Nephron (organoid): ENCODE measurements at regions not wholly inside any gene's neighbourhood (a gene's known extent, or its start where the extent isn't known, plus 50 kb on each side); places are given as distances from the start of the nearest gene placed in this dataset.

Experiments
- H3K27ac Mint-ChIP-seq, 3 experiments: 2 replicates each; pipeline ENCODE4 v1.8.0; 2020; ENCODE audit warnings: mixed read lengths in 3 of 3, mild to moderate bottlenecking in 2 of 3, moderate library complexity in 1 of 3
- H3K27me3 Mint-ChIP-seq: 2 replicates; pipeline ENCODE4 v1.8.0; 2021; ENCODE audit warnings: low read depth, mild to moderate bottlenecking, moderate library complexity, mixed read lengths
- H3K36me3 Mint-ChIP-seq: 2 replicates; pipeline ENCODE4 v1.8.0; 2020; ENCODE audit warnings: low read depth, mixed read lengths
- H3K4me1 Mint-ChIP-seq: 2 replicates; pipeline ENCODE4 v1.8.0; 2020; ENCODE audit warnings: mixed read lengths
- H3K4me3 Mint-ChIP-seq, 3 experiments: 2 replicates each; pipeline ENCODE4 v1.8.0; 2020; ENCODE audit warnings: mild to moderate bottlenecking in 3 of 3, mixed read lengths in 3 of 3, moderate library complexity in 2 of 3
- H3K9me3 Mint-ChIP-seq: 2 replicates; pipeline ENCODE4 v1.8.0; 2020; ENCODE audit warnings: mixed read lengths
- TF ChIP-seq, protein P1 (sequence below), 3 experiments: fragments of 200-600 bp; sonication (generic); IDR thresholded peaks; one replicate each; pipeline ENCODE4 v1.5.0; 2021; ENCODE audit warnings: antibody characterized with exemption in 3 of 3; ENCODE audit not compliant: unreplicated experiment in 3 of 3

DNA sequence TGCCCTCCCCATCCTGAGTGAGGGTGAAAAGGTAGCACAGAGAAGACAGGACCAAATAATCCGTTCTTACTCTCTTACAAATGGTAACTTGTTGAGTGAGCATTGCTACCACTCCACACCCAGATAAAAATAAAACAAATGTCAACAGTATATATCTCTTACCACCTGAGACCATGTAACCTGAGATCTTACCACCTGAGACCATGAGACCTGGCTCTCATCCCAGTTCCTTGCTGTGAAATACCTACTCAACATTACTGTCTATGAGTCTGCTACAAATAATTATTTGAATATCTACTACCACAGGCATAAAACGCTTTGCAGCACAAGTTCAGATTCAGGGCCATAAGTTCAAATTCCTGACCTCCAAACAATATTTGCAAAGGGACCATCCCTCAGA lies 234.7 kb downstream of the C1D start:
- Mint-ChIP-seq H3K27me3 (peaks cover 3% of the 10 kb centered on the region), H3K9me3 (peaks cover 11% of the 10 kb centered on the region), H3K36me3 (no peaks in the 10 kb centered on the region), H3K27ac (no peak overlapping the region), H3K4me3 (no peak overlapping the region), H3K4me1 (peaks cover 26% of the 10 kb centered on the region)
- TF ChIP-seq, protein P1, sequence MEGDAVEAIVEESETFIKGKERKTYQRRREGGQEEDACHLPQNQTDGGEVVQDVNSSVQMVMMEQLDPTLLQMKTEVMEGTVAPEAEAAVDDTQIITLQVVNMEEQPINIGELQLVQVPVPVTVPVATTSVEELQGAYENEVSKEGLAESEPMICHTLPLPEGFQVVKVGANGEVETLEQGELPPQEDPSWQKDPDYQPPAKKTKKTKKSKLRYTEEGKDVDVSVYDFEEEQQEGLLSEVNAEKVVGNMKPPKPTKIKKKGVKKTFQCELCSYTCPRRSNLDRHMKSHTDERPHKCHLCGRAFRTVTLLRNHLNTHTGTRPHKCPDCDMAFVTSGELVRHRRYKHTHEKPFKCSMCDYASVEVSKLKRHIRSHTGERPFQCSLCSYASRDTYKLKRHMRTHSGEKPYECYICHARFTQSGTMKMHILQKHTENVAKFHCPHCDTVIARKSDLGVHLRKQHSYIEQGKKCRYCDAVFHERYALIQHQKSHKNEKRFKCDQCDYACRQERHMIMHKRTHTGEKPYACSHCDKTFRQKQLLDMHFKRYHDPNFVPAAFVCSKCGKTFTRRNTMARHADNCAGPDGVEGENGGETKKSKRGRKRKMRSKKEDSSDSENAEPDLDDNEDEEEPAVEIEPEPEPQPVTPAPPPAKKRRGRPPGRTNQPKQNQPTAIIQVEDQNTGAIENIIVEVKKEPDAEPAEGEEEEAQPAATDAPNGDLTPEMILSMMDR (IDR thresholded peaks at IDR 0.05; ENCODE audit: unreplicated experiment in 3 of 3): no peak

DNA sequence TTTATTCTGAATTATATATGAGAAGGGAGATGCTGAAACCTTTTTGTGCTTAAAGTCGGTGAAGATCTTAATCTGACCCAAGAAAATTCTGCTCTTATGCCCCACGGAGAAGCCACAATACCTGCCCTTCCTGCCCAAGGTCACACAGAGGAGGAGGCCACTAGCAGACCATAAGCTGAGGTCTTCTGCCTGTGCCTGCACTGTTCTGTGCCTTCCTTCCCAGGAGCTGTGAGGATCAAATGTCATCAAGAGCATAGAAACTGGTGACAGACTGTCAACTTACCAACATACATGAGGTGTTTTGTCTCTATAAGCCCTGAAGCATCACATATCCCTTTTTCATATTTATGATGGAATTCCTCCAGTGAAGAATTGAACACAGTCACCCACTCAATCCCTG lies 233.3 kb downstream of the C1D start:
- H3K4me3 Mint-ChIP-seq: no peak overlapping the region
- TF ChIP-seq, protein P1 (IDR thresholded peaks at IDR 0.05; ENCODE audit: unreplicated experiment in 3 of 3): no peak

GRCh38 chr2:67833632-67834031 lies 229.2 kb downstream of the C1D start:
- Mint-ChIP-seq H3K9me3 (peaks cover 2% of the 10 kb centered on the region), H3K4me3 (no peak overlapping the region), H3K27me3 (no peaks in the 10 kb centered on the region), H3K27ac (peak overlapping the region in 2 of 3 experiments; percentile 5 to 6), H3K36me3 (no peaks in the 10 kb centered on the region), H3K4me1 (peaks cover 4% of the 10 kb centered on the region)
- TF ChIP-seq, protein P1 (IDR thresholded peaks at IDR 0.05; ENCODE audit: unreplicated experiment in 3 of 3): no peak

More for the DNA sequence above, 233.3 kb downstream of the C1D start:
- Mint-ChIP-seq H3K27me3 (peaks cover 3% of the 10 kb centered on the region), H3K36me3 (no peaks in the 10 kb centered on the region), H3K4me1 (peaks cover 20% of the 10 kb centered on the region), H3K27ac (no peak overlapping the region), H3K9me3 (peaks cover 11% of the 10 kb centered on the region)

- Mint-ChIP-seq H3K27me3 (no peaks in the 10 kb centered on the region), H3K27ac (peak overlapping the region in 1 of 3 experiments; percentile 27), H3K9me3 (peaks cover under 1% of the 10 kb centered on the region), H3K4me1 (peaks cover 7% of the 10 kb centered on the region), H3K4me3 (no peak overlapping the region), H3K36me3 (no peaks in the 10 kb centered on the region)
- TF ChIP-seq, protein P1 (IDR thresholded peaks at IDR 0.05; ENCODE audit: unreplicated experiment in 3 of 3): no peak
Observed at GRCh38 chr2:67834482-67834881, 228.3 kb downstream of the C1D start.

- Mint-ChIP-seq H3K9me3 (no peaks in the 10 kb centered on the region), H3K4me1 (peaks cover 11% of the 10 kb centered on the region), H3K36me3 (no peaks in the 10 kb centered on the region), H3K27ac (no peak overlapping the region), H3K4me3 (no peak overlapping the region), H3K27me3 (no peaks in the 10 kb centered on the region)
- TF ChIP-seq, protein P1 (IDR thresholded peaks at IDR 0.05; ENCODE audit: unreplicated experiment in 3 of 3): no peak
Observed at GRCh38 chr2:67835266-67835665, 227.5 kb downstream of the C1D start.

- TF ChIP-seq, protein P1 (IDR thresholded peaks at IDR 0.05; ENCODE audit: unreplicated experiment in 3 of 3): no peak
- no peaks in the 10 kb centered on the region for H3K36me3 Mint-ChIP-seq
- H3K4me3 Mint-ChIP-seq: no peak overlapping the region
- peaks cover 12% of the 10 kb centered on the region for H3K4me1 Mint-ChIP-seq
- H3K9me3 Mint-ChIP-seq: no peaks in the 10 kb centered on the region
- H3K27me3 Mint-ChIP-seq: no peaks in the 10 kb centered on the region
- H3K27ac Mint-ChIP-seq: no peak overlapping the region
Observed at GRCh38 chr2:67836866-67837265, 225.9 kb downstream of the C1D start.
